DMS53 treated with DMSO at 0.1 percent for 48 hours (cell line): ENCODE measurements at regions not wholly inside any gene's neighbourhood (a gene's known extent, or its start where the extent isn't known, plus 50 kb on each side); places are given as distances from the start of the nearest gene placed in this dataset.
"Not testable (repeated sequence)": the region's sequence is repeated elsewhere in the genome, so short reads cannot be mapped to it uniquely, and the experiment has no call there.

Source experiments
- DNase-seq: peaks from one replicate; lab custom pipeline; 2025; ENCODE audit not compliant: unreplicated experiment; lab: John Stamatoyannopoulos, UW

- DNase-seq, result not testable (repeated sequence)
Observed at GRCh38 chr15:83335542-83335941, 51.1 kb upstream of the BNC1 start.

GRCh38 chr15:83339396-83339795 lies 54.9 kb upstream of the BNC1 start:
- no peak for DNase-seq

- no peak for DNase-seq
Observed at GRCh38 chr15:83340087-83340486, 55.6 kb upstream of the BNC1 start.

DNA sequence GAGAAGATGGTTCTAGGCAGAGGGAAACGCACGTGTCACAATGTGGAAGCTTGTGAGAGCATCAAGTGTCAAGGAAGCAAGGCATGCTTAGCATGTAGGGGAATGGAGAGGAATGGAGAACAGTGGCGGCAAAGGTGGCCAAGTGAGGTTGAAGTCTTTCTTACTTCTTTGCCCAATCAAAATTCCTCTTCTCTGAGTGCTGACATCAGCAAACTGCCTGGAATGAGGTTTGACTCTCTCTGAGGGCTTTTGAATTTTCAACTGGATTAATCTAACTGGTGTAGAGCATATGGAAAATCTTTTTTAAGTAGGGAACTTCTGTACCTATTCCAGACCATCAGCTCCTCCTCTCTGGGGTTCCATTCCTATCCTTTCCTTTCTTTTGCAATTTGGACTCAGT lies 61.9 kb upstream of the BNC1 start:
- DNase-seq, result no peak

- DNase-seq, result no peak
Observed at GRCh38 chr15:83352119-83352518, 67.7 kb upstream of the BNC1 start.

GRCh38 chr15:83356501-83357399 lies 72.3 kb upstream of the BNC1 start:
- no peak for DNase-seq

GRCh38 chr15:83358972-83359564 lies 74.6 kb upstream of the BNC1 start:
- DNase-seq, result no peak

DNA sequence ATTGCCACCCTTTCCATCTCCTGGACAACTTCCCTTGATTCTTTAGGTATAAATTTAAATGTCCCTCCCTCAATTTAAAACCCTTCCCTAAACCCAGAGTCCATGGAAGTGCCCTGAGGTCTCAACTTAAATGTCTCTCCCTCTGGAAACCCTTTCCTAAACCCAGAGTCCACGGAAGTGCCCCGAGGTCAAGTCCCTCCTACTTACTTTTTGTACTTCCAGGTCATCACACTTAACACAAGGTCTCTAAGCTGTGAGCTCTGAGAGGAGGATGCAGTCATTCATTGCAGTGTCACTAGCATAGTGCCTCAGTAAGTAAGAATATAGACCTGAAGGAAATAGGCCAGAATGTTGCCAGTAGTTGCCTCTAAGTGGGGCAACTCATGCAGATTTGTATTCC lies 78.2 kb upstream of the BNC1 start:
- DNase-seq, result no peak

DNA sequence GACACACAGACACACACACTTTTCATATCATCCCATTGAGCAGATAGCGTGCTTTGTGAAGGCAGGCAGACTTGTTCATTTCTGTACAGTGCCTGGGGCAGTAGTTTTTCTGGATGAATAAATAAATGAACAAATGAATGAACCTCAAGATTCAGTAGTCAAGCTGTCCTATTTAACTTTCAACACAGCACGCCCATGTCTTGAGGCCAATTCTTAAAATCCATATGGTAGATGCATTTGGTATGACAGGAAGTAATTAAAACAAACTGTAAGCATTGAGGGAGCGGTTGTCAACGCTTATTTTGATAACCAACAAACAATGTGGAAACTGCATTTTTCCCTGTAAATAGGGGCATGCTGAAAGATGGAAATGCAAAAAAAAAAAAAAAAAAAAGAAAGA lies 80.0 kb upstream of the BNC1 start:
- DNase-seq, result no peak

- DNase-seq, result no peak
Observed at GRCh38 chr15:83365370-83365938, 81.0 kb upstream of the BNC1 start.

DNA sequence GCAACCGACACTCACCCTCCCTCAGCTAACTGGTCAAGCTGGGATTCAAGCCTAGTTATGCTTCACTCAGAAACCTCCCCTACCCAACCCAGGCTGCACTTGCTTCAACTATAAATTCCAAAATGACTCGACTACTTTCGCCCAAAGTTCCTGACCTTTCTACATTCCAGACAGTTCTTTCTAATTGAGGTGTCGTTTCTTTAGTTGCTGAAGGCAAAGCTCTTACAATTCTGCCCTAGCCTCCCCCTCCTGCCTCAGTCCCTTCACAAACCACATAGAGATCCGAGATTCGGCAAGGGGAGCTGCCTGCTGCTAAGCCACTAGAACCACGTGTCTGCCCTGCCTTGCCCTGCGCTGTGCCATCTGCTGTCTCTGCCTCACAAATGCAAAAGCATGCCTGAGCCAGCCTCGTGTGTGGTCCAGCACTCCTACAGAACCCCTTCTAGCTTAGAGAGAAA lies 74.7 kb upstream of the SH3GL3 start:
- no peak for DNase-seq

DNA sequence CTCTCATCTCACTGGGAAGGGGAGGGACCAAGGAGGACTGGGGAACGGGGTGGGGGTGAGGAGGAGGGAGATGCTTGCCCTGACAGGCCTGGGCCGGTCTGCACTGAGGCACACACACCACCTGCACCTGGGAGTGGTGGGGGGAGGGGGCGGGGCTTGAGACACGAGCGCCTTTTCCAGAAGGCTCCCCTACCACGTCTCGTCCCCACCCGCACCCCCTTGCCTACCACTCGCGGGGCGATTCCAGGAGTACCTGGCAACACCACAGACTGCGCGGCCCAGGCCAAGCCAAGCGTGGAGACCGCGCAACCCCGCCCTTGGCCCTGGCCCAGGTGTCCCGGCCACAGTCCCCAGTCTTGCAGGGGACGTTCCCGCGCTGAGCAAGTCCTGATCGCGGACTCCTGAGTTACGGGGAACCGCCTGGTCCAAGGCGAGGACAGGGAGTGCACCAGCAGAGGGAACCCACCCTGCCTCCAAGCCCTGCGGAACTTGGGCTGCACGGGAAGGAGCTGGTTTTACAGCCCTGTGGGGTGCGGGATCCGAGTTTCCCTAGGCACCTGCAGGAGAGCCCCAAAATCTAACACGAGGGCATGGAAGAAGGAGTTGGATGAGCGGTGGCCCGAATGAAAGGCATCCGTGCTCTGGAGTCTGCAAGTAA lies 68.1 kb upstream of the SH3GL3 start:
- DNase-seq, result no peak

DNA sequence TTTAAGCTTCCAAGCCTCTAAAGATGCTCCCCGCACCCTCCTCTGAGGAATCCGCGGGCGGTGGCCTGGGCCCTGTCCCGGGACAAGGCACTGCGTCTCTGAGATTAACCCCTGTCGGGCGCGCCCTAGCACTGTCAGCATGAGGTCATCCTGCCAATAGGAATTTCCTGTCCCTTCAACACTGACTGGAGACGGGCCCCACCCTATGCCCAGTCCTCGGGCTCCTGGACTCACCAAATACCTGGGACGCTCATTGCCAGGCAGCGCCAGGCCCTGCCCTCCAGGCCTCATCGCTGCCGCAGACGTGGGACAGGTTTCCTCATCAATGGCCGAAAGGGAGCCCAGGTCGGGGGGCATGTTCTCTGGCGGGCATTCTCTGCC lies 67.6 kb upstream of the SH3GL3 start:
- DNase-seq, result no peak

DNA sequence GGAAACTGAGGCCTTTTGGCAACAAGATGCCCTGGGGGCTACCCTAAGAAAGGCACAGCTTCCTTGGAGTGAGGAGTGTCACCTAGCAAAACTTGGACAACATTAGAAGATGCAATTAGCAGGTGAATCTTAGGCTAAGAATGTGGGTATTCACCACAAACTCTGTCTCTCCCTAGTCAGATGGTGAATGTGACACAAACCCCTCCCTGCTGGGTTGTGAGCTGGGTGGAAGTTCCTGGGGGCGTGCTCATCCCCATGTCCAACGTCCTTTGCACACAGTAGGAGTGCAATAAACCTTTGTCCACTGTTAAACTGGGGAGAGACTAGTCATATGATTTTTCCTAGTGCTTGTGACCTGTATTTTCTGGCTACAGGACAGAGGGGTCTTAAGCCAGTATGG lies 67.1 kb upstream of the SH3GL3 start:
- no peak for DNase-seq

- DNase-seq, result peak; percentile 56
Observed at GRCh38 chr15:83380682-83381081, 66.5 kb upstream of the SH3GL3 start.

DNA sequence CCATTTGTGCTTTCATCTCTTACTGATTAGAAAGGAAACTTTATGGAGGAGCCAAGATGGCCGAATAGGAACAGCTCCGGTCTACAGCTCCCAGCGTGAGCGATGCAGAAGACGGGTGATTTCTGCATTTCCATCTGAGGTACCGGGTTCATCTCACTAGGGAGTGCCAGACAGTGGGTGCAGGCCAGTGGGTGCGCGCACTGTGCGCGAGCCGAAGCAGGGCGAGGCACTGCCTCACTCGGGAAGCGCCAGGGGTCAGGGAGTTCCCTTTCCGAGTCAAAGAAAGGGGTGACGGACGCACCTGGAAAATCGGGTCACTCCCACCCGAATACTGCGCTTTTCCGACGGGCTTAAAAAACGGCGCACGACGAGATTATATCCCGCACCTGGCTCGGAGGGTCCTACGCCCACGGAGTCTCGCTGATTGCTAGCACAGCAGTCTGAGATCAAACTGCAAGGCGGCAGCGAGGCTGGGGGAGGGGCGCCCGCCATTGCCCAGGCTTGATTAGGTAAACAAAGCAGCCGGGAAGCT lies 63.5 kb upstream of the SH3GL3 start:
- DNase-seq, result not testable (repeated sequence)

DNA sequence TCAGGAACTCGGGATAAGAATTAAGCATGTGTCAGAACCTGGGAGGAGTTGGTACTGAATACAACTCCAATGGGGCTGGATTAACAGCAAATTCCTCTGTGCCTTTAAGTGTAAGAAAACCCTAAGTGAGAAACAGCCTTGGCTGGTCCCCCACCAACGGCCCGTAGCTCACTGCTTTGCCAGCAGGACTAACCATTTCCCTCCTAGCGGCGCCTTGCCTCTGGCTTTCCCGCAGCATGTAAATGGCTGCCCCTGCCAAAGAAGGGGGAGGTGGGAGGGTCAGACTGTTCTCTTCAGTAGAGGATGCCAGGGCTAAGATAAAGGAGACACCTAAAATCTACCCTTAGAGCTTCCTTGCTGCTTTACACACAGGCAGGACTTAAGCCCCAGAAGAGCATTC lies 51.0 kb upstream of the SH3GL3 start:
- DNase-seq, result no peak
